ENCODE measurements at regions not wholly inside any gene's neighbourhood (a gene's known extent, or its start where the extent isn't known, plus 50 kb on each side); places are given as distances from the start of the nearest gene placed in this dataset.
"Not testable (repeated sequence)": the region's sequence is repeated elsewhere in the genome, so short reads cannot be mapped to it uniquely, and the experiment has no call there.

DNA sequence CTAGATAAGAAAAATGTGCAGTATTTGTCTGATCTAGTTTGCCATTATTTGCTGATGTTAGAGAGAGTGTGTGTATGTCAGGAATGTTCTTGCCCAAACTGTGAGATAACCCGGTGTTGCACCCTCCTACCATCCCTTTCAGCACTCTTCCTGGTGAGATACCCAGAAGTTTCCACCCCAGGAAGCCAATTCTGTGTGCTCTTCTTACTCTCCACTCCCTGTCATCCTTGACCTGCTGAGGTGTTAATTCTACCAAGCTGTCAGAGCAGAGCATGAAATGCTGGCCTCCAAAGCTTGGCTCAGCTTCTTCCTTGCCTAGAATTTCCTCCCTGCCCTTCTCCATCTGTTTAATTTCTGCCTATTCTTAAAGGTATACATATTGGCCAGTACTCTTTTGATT lies 237.3 kb upstream of the CNR1 start:
- WGBS, 2 donors, result 31 to 50% methylated on average over 1 of the region's 1 CpG
- TF ChIP-seq, protein P1, sequence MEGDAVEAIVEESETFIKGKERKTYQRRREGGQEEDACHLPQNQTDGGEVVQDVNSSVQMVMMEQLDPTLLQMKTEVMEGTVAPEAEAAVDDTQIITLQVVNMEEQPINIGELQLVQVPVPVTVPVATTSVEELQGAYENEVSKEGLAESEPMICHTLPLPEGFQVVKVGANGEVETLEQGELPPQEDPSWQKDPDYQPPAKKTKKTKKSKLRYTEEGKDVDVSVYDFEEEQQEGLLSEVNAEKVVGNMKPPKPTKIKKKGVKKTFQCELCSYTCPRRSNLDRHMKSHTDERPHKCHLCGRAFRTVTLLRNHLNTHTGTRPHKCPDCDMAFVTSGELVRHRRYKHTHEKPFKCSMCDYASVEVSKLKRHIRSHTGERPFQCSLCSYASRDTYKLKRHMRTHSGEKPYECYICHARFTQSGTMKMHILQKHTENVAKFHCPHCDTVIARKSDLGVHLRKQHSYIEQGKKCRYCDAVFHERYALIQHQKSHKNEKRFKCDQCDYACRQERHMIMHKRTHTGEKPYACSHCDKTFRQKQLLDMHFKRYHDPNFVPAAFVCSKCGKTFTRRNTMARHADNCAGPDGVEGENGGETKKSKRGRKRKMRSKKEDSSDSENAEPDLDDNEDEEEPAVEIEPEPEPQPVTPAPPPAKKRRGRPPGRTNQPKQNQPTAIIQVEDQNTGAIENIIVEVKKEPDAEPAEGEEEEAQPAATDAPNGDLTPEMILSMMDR (IDR thresholded peaks at IDR 0.05), result no peak
- TF ChIP-seq POLR2AphosphoS5 (IDR thresholded peaks at IDR 0.05) (no peak), EP300 (IDR thresholded peaks at IDR 0.05) (no peak), POLR2A (IDR thresholded peaks at IDR 0.05) (no peak)

DNA sequence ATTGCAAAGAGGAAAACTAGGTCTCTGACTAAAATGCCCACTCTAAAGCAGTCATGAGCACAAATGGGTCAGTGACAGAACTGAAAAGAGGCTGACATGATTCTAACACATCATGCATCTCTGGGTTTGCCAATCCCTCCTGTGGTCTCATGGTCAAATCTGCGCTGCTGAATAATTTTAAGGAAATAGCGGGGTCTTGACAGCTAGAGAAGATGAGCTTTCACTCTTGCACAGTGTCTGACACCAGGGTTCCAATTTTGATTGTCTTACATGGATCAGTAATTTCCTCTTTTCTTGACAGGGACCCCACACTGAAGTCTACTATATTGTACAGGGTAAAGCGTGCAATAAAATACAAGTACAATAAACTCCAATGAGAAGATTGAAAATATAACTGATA lies 236.8 kb upstream of the CNR1 start:
- H3K36me3 ChIP-seq, result no peaks in the 10 kb centered on the region
- peaks cover 0 to 2% (median 0%) of the 10 kb centered on the region in 4 donors for H3K9me3 ChIP-seq
- no peak for TF ChIP-seq POLR2A (IDR thresholded peaks at IDR 0.05)
- no peak for TF ChIP-seq EP300 (IDR thresholded peaks at IDR 0.05)
- H3K27me3 ChIP-seq, result no peaks in the 10 kb centered on the region
- DNase-seq (no peak), ATAC-seq (ENCODE audit: low FRiP score in 2 of 2) (no peak)
- no peak overlapping the region for H3K27ac ChIP-seq
- H3K4me3 ChIP-seq, result no peak overlapping the region
- no peaks in the 10 kb centered on the region for H3K4me1 ChIP-seq
- 87 to 89% methylated on average over 3 of the region's 3 CpGs for WGBS, 2 donors

More for the DNA sequence above, 237.3 kb upstream of the CNR1 start:
- H3K4me3 ChIP-seq, result no peak overlapping the region
- H3K36me3 ChIP-seq, result no peaks in the 10 kb centered on the region
- no peaks in the 10 kb centered on the region for H3K27me3 ChIP-seq
- no peaks in the 10 kb centered on the region for H3K4me1 ChIP-seq
- H3K27ac ChIP-seq, result no peak overlapping the region
- ATAC-seq (ENCODE audit: low FRiP score in 2 of 2), result no peak
- H3K9me3 ChIP-seq, result peaks cover 0 to 2% (median 0%) of the 10 kb centered on the region in 4 donors
- no peak for DNase-seq

DNA sequence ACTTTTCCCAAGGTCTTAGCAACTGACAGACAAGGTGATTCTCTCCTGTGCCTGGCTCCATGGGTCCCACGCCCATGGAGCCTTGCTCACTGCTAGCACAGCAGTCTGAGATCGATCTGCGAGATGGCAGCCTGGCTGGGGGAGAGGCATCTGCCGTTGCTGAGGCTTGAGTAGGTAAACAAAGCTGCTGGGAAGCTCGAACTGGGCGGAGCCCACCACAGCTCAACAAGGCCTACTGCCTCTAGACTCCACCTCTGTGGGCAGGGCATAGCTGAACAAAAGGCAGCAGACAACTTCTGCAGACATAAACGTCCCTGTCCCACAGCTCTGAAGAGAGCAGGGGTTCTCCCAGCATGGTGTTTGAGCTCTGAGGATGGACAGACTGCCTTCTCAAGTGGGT lies 224.9 kb upstream of the CNR1 start:
- H3K4me1 ChIP-seq; ATAC-seq (ENCODE audit: low FRiP score in 2 of 2); H3K27me3 ChIP-seq; H3K27ac ChIP-seq; H3K4me3 ChIP-seq; H3K9me3 ChIP-seq; DNase-seq; H3K36me3 ChIP-seq: not testable (repeated sequence)
- WGBS, 2 donors, result 60 to 68% methylated on average over 1 to 7 of the region's 7 CpGs

DNA sequence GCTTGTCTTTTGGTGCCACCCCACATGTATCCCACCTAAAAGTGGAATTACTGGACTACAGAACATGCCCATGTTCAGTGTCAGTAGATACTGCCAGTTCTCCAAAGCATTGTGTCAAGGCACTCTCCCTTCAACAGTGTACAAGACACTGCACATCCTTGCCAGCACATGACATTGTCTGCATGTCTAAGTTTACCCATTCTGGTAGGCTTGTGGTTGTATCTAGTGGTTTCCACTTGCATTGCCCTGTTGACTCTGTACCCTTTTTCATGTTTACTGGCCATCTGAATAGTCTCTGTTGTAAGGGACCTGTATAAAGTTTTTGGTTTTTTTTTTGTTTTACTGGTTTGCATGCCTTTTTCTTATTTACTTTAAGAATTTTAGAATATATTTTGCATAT lies 222.4 kb upstream of the CNR1 start:
- Histone ChIP-seq H3K4me3 (no peak overlapping the region), H3K4me1 (no peaks in the 10 kb centered on the region), H3K9me3 (no peaks in the 10 kb centered on the region), H3K36me3 (no peaks in the 10 kb centered on the region), H3K27ac (no peak overlapping the region), H3K27me3 (no peaks in the 10 kb centered on the region)
- DNase-seq, result no peak
- TF ChIP-seq, protein P1 (IDR thresholded peaks at IDR 0.05), result no peak
- TF ChIP-seq EP300 (IDR thresholded peaks at IDR 0.05) (no peak), POLR2A (IDR thresholded peaks at IDR 0.05) (no peak), POLR2AphosphoS5 (IDR thresholded peaks at IDR 0.05) (no peak)
- ATAC-seq (ENCODE audit: low FRiP score in 2 of 2), result no peak

DNA sequence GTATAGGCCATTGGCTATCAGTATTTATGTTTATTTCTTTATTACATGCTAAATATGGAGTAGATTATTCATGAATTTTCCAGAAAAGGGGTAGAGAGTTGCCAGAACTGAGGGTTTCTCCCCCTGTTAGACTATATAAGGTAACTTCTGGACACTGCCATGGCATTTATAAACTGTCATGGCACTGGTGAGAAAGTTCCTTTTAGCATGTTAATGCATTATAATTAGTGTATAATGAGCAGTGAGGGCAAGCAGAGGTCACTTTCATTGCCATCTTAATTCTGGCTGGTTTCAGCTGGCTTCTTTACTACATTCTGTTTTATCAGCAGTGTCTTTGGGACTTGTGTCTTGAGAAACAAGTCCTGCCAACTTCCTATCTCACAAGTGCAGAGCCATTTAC lies 220.0 kb upstream of the CNR1 start:
- peaks cover 0 to 2% (median 1%) of the 10 kb centered on the region in 4 donors for H3K4me1 ChIP-seq
- no peak overlapping the region for H3K27ac ChIP-seq
- H3K27me3 ChIP-seq, result no peaks in the 10 kb centered on the region
- no peaks in the 10 kb centered on the region for H3K9me3 ChIP-seq
- ATAC-seq (ENCODE audit: low FRiP score in 2 of 2) (no peak), DNase-seq (no peak)
- no peak overlapping the region for H3K4me3 ChIP-seq
- TF ChIP-seq POLR2AphosphoS5 (IDR thresholded peaks at IDR 0.05) (no peak), EP300 (IDR thresholded peaks at IDR 0.05) (no peak), POLR2A (IDR thresholded peaks at IDR 0.05) (no peak)
- TF ChIP-seq, protein P1 (IDR thresholded peaks at IDR 0.05), result no peak
- no peaks in the 10 kb centered on the region for H3K36me3 ChIP-seq

DNA sequence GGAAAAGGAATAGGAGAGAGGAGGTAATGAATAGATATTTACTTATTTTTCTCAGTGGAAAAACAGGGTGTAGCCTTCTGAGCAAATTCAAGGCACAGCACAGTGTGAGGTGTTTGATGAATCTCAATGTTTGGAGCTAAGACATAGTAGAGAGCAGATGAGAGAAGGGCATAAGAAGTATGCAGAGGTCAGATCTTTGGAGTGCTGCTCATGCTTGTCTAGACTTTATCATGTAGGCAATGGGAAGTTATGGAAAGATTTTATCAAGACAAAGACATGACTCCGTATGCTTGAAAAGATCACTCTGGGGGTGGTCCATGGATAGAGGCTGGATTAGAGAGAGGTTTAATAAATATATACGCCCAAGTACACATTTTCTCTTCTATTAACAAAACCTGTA lies 217.0 kb upstream of the CNR1 start:
- 76 to 81% methylated on average over 2 of the region's 2 CpGs for WGBS, 2 donors
- Histone ChIP-seq H3K27me3 (no peaks in the 10 kb centered on the region), H3K4me3 (no peak overlapping the region), H3K4me1 (peaks cover 4 to 12% (median 10%) of the 10 kb centered on the region in 4 donors), H3K36me3 (no peaks in the 10 kb centered on the region), H3K9me3 (no peaks in the 10 kb centered on the region), H3K27ac (no peak overlapping the region)
- DNase-seq (no peak), ATAC-seq (ENCODE audit: low FRiP score in 2 of 2) (no peak)
- no peak for TF ChIP-seq EP300 (IDR thresholded peaks at IDR 0.05)
- no peak for TF ChIP-seq POLR2AphosphoS5 (IDR thresholded peaks at IDR 0.05)
- TF ChIP-seq POLR2A (IDR thresholded peaks at IDR 0.05), result no peak
- TF ChIP-seq, protein P1 (IDR thresholded peaks at IDR 0.05), result no peak

All from upper lobe of left lung (tissue), 6 donors.